GM19023 (cell line): ENCODE measurements at regions not wholly inside any gene's neighbourhood (a gene's known extent, or its start where the extent isn't known, plus 50 kb on each side); places are given as distances from the start of the nearest gene placed in this dataset.

Experiments used
- ATAC-seq: cut with Tn5 transposase; IDR thresholded peaks from one replicate; pipeline ENCODE4 v1.9.1; 2021; ENCODE audit warnings: mild to moderate bottlenecking, moderate library complexity; ENCODE audit not compliant: unreplicated experiment

DNA sequence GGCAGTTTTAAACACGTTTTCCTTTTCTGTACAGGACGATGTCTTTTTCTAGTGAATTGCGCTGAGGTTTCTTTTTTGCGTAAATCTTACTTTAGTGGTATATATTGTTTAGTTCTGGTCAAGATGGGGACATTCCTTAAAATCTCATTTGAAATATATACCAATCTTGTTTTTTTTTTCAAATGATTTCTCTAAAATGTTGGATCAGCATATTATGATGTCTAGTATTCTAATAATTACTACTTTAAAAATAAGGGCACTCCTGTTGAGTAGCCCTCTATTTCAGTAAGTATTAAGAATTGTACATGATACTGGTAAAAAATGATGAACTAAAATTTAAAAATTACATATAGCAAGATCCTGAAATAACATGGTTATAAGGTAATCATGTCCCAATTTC is 224.1 kb upstream of the ARHGAP24 start:
- no peak for ATAC-seq

DNA sequence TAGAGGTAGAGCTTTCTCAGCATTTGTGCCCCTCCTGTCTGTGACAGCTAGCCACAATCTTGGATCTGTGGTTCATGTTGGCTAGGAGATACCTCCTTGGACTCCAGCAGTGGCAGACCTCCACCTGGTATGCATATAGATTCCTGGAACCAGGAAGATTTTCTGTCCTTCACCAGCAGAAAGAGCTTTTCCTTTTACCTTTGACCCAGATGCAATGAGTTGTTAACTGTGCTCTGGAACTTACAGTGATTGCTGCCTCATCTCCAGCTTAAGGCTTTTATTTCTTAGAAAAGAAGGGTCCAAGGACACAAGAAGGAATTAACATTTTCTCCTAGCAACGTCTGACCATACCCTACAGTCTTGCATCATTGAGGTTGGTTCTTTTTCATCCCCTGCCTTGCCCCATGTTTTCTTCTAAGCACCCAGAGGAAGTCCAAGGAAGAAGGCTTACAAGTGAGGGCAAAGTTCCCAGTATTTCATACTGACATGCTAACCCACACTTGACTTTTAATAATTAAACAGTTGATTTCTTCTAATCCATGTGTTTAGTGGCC is 217.1 kb upstream of the ARHGAP24 start:
- ATAC-seq = no peak

DNA sequence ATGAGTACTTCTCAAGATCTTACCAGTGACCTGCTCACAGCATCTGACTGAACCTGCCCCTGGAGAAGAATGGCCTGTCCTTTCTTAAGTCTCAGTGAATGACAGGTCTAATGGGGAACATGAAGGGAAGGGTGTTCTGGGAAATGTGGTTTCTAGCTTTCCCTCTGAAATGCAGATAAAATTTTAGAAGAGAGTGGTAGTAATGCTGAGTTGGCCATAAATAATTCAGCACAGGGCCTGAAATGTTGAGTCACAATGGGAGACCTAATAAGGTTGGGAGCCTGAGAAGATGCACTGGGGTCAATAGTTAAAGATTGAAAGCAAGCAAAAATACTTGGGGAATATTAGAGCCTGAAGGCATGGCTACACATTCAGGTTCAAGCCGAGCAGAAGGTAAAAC is 214.9 kb upstream of the ARHGAP24 start:
- ATAC-seq = no peak

DNA sequence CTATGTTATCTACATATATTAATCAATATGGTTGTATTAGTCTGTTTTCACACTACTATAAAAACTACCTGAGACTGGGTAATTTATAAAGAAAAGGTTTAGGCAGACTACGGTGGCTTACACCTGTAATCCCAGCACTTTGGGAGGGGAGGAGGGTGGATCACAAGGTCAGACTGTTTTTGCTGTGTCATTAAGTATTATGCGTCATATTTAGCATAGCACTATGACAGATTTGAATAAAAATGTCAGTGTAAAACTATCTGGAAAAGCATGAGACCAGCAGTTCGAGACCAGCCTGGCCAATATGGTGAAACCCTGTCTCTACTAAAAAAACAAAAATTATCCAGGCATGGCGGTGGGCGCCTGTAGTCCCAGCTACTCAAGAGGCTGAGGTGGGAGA is 209.7 kb upstream of the ARHGAP24 start:
- no peak for ATAC-seq

DNA sequence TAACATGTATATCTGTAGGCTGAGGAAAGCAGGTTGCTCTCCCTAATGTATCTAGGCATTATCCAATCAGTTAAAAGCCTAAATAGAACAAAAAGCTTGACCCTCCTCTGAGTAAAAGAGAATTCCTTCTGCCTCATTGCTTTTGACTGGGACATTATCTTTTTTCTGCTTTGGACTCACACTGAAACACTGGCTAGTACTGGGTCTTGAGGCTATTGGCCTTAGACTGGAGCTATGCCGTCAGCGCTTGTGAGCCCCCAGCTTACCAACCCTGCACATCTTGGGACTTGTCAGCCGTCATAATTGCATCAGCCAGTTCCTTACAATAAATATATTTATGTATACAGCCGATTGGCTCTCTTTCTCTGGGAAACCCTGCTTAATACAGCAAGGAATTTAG is 206.8 kb upstream of the ARHGAP24 start:
- no peak for ATAC-seq

DNA sequence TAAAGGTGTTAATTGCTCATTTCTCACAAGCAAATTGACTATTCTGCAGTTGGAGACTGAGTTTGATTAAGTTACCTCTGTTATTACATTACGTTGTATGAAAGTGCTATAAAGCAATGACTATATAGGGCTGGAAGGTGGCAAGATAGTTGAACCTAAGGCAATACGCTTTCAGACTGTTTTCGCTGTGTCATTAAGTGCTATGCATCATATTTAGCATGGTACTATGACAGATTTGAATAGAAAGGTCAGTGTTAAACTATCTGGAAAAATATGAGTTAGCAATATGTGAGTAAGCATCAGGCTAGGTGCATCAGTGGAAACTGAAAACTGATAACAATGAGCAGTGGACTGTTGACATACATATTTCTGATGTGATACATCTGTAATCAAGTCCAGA is 206.0 kb upstream of the ARHGAP24 start:
- no peak for ATAC-seq

DNA sequence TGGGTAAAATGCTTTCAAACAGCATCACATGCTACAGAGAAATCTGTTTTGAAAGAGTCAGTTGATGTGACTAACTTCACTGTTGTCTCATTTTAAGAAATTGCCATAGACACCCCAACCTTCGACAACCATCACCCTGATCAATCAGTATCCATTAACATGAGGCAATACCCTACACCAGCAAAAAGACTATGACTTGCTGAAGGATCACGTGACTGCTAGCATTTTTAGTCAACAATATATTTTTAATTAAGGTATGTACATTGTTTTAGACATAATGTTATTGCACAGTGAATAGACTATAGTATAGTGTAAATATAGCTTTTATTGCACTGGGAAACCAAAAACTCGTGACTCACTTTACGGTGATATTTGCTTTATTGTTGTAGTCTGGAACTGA is 200.0 kb upstream of the ARHGAP24 start:
- no peak for ATAC-seq

DNA sequence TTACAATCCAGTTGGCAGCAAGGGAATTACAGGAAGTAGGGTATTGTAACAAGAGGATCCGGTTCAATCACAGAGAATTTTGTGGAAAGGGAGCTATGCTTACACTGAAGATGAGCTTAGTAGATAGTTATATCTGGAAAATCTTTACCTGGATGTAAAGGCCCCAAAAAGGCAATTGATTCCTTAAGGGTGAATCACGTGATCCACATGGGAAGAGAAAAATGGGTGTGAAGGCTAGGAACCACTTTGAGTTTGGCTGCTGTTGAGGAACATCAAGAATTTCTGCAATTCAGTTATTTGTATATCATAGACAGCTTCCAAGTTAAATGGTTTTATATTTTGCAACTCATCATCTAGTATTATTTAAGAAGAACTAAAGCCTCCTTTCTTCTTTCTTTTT is 194.0 kb upstream of the ARHGAP24 start:
- no peak for ATAC-seq

DNA sequence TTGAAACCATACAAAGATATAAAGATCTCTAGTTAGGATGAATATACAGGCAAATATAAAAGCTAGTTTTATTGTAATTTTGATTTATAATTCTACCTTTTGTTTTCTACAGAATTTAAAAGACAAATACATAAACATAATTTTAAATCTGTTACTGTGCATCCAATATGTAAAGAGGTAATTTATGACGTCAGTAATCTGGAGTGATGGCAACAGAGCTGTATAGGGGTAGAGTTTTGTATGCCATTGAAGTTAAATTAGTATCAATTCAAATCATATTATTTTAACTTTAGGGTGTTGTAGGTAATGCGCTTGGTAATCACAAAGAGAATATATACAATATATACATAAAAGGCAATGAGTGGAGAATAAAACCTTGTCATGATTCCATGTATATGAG is 183.7 kb upstream of the ARHGAP24 start:
- no peak for ATAC-seq

DNA sequence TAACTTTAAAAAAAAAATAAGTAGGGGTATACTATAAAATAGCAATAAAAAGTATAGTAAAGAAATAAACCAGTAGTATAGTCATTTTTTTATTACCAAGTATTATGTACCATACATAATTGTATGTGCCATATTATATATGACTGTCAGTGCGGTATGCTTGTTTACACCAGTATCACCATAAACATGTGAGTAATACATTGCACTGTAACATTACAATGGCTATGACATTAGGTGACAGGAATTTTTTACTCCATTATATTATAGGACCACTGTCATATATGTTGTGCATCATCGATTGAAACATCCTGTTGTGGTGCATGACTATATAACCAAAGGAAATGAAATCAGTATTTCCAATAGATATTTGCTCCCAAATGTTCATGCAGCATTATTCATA is 176.9 kb upstream of the ARHGAP24 start:
- no peak for ATAC-seq

DNA sequence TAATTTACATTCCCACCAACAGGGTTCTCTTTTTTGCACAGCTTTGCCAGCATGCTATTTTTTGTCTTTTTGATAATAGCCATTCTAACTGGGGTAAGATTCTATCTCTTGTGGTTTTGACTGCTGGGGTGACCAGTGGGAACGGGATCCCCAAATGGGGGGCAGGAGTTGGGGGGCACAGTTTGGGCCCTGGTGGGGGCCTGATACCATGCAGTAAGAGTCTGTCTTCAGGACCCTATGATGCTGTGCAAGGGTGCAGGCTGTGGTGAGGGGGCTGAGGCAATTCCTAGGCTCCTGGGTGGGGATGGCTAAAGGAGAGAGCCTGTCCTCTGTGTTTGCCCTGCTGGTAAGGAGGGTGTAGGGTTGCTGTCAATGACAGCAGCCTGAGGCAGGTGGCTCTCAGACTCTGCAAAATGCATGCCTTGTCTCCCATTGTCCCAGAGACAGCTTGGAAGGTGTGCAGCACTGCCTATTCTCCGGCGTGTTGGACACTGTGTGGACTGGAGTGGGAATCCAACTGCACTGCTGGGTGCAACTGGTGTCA is 172.7 kb upstream of the ARHGAP24 start:
- no peak for ATAC-seq

DNA sequence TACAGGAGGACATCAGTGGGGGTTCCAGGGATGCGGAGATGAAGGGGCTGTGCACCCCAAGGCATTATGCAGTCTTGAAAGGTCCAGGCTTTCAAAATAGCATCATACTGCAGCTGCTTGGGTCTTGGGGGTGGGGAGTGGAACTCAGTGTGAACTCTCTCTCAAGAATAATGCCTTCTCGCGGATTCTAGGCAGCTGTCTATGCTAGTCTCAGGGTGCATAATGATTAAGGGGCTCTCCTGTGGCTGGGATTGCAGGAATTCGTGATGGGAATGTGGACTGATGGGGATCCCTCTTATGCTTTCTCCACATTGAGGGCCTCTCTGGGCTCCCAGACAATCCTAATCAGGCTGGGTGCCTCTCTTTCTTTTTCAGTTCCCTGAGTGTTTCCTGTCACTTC is 172.2 kb upstream of the ARHGAP24 start:
- ATAC-seq = no peak

DNA sequence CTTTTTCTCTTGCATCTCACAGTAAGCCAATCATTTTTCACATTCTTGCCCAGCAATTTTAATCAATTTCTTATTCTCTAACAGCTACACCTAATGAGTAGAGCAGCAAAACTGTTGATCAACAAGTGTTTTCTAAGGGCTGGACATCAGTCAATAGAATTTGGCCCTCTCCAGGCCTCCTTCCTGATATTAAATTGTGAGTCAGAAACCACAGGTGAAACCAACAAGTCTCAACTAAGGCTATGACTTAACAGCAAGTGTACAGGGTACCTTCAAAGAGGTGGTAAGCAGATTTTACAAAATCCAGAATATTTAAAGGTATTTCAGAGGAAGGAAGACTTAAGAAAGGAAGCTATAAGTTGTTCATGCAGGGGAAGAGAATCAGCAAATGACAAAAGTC is 156.5 kb upstream of the ARHGAP24 start:
- ATAC-seq = no peak

DNA sequence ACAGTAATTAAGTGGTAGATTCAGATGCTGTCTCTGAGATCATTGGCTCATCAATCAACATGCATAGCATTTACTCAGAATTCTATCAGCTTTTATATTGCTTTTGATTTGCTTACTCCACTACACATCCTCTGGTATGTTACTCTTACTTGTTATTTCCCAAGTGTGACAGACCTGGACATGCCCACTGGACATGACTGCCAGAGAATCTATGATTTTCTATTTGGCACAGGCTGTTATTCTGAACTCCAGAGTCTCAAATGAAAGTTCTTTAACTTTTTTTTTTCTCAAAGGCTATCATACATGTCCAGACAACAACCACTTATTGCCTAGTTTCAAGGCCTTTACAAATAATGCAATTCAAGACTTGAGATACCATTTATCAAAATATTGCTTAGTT is 116.1 kb upstream of the ARHGAP24 start:
- no peak for ATAC-seq

DNA sequence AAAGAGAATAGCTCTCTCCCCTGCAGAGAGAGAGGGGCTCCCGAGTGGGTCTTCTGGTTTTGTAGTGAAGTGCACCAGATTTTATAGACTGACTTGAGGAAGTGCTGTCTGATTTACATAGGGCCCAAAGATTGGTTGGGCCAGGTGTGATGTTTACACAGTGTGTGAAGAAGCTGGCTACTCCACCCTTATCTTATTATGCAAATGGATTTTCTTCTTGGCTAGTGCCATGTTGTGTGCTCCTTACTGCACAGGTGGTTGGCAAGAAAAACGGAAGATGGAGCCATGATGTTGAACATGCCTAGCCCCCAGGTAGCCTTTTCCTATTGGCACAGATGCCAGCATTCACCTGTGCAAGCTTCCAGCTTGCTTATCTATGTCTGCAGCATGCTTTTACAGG is 112.4 kb upstream of the ARHGAP24 start:
- ATAC-seq = no peak

DNA sequence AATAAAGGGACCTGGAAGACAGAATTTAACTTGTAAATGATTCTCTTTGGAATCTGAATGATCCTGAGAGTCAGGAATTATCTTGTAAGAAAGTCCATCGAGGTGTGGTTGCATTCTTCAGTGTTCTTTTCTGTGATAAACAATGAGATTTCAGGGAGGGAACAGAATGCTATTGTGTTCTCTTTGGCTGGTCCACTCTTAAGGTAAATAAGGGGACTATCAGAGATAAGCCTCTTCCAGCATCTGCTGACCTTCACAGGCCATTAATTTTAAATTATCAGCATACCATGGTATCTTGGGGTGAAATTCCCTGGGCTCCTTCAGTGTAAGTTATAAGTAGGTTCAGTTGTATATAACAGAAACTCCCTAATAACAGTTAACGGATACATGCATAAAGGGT is 107.1 kb upstream of the ARHGAP24 start:
- no peak for ATAC-seq

DNA sequence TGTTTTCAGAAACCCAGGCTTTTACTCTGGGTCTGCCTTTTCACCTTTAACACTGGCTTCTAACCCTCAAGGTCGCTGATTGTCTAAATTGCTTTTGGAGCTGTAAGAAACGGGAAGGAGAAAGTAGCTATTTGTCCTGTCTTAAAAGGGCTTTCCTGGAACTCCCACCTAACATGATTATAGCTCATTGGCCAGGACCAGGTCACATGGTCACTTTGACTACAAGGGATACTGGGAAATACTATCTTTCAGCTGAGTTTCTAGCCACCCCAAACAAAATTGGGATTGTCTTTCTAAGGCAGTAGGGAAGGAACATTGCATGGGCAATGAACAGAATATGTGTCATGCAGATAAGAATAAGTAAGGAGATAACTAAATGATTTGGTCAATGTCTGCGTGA is 106.7 kb upstream of the ARHGAP24 start:
- ATAC-seq = no peak

DNA sequence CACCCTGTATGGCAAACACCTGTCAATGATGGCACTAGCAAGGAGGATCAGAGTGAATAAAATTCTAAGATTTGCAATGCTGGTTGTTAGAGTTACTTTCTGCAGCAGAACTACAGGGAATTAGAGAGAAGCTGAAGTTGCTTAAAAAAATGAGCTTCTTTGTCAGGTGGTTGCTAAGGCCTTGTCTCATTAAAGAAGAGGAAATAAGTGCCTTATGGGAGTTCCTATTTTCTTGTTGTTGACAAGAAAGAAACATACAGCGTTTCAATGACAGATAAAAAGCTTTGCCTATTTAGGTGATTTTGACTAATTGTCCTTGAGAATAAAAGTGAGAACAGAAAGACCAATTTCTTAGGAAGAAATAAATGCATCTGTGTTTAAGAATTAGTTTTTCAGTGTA is 106.0 kb upstream of the ARHGAP24 start:
- no peak for ATAC-seq

DNA sequence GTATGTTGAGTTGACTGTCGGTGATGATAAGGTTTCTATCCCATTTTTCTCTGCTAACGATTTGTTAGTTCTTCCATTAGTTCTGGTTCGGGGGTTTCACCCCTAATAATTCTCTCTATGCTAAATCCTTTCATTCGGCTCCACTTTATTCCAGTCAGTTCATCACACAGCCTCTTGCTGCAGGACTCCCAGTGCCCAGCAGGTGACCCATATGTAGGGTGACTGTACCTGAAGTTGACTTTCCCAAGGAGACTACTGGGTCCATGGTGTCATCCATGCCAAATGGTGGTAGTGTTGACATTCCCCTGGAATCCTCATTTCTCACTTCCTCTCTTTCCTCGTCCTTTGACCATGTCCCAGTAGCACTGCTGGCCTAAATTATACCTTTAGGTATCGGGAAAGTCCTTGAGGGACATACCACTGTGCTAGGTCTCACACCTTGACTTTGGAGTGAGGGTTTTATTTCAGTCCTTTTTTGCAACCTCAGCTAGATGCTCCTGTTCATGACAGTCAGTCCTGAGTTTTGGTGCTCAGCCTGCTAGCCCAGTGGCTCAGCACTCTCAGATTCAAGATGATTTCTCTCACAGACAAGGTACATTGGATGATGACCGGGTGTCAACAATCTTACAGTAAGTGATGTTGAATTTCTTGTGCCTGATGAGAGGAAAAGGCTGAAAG is 105.1 kb upstream of the ARHGAP24 start:
- peak; percentile 13 for ATAC-seq

DNA sequence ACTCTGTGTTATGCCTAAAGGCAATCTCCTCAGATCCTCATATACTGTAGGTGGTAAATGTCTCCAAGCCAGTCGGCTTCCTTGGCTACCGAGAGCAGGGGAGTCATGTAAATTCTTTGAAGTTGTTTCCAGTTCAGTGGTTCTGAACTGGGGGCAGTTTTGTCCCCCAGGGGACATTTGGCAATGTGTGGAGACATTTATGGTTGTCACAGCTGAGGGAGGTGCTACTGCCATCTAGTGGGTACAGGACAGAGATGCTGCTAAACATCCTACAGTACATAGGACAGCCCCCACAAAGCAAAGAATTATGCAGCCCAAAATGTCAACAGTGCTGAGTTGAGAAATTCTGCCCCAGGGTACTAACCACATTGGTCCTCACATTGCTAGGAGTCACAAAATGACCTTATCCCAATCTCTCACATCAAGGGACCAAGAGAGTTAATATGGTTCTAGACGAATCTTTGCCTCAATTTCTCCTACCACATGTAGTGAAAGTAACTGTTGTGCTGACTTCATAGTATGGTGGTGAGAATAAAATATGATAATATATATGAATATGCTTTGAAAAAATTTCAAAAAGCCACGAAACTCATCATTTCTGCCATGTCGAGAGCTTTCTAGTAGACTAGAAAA is 104.4 kb upstream of the ARHGAP24 start:
- ATAC-seq = peak; percentile 96

DNA sequence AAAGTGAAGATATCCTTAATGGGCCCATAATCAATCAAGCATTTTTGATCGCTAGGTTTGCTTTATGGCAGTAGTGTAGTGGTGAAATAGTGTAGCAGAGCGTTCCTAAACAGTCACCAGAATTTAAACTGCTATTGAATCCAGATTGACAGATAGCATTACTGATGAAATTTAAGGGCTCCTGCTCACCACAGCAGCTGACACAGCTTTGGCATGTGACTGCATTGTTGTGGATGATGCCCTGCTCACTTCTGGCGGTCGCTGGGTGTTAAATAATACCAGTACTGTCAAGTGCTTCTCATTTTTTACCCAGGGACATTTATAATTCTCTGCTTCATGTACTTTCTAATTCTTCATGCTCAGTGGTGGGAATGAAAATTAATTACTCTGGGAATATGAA is 102.0 kb upstream of the ARHGAP24 start:
- ATAC-seq = no peak

DNA sequence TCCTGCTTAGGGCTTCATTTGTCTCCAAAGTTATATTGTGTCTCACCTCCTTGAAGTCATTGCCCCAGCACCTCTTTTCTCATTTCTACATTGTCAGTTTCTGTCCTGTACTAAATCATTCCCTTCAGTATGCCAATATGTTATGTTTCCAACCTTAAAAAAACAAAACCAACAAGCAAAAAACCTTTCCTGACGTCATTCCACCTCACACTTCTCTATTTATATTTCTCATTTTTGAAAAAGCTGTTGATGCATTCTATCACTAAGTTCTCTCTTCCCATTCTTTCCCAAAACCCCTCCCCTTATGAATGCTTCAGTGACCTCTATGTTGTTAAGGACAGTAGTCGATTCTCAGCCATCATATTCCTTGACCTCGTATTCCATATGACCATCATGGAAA is 98.7 kb upstream of the ARHGAP24 start:
- ATAC-seq = no peak
